ENCODE measurements at regions not wholly inside any gene's neighbourhood (a gene's known extent, or its start where the extent isn't known, plus 50 kb on each side); places are given as distances from the start of the nearest gene placed in this dataset.

DNA sequence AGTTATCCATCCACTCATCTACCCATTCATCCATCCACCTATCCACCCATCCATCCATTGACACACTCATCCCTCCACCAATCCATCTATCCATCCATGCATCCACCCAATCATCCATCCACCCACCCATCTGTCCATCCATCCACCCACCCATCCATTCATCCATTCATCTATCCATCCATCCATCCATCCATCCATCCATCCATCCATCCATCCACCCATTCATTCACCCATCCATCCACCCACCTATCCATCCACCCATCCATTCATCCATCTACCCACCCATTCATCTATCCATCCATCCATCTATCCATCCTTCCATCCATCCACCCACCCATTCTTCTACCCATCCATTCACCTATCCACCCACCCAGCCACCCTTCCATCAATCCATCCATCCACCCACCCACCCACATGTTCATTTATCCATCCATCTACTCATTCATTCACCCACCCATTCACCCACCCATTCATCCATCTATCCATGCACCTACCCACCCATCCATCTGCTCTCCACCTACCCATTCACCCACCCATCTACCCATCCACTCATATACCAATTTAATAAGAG is 193.8 kb upstream of the ARID2 start:
- H3K4me1 ChIP-seq (ENCODE audit: control insufficient read depth, insufficient read depth, low read length) = no peaks in the 10 kb centered on the region; the same call in 1 of the 2 replicates
- no peaks in the 10 kb centered on the region for H3K9me3 ChIP-seq (ENCODE audit: control insufficient read depth, insufficient read depth, low read depth, low read length)
- H3K36me3 ChIP-seq (ENCODE audit: control insufficient read depth in 2 of 2, insufficient read depth in 1 of 2, low read length in 2 of 2) = no peaks in the 10 kb centered on the region
- H3K27ac ChIP-seq (ENCODE audit: extremely low read depth, low read depth, low read length) = no peak overlapping the region
- no peak overlapping the region for H3K4me3 ChIP-seq (ENCODE audit: low read depth, low read length)
- POLR2A ChIA-PET = no interaction called here
- CTCF ChIA-PET = interaction anchor here (0.6 to 0.7 kb wide), 2 partner anchors 8 to 54 kb away, joined by 3 read pairs; no protein-coding TSS in a partner anchor
- TF ChIP-seq ZNF521 (tag by site-specific recombination; IDR thresholded peaks at IDR 0.05) = no peak
- TF ChIP-seq, protein P1, sequence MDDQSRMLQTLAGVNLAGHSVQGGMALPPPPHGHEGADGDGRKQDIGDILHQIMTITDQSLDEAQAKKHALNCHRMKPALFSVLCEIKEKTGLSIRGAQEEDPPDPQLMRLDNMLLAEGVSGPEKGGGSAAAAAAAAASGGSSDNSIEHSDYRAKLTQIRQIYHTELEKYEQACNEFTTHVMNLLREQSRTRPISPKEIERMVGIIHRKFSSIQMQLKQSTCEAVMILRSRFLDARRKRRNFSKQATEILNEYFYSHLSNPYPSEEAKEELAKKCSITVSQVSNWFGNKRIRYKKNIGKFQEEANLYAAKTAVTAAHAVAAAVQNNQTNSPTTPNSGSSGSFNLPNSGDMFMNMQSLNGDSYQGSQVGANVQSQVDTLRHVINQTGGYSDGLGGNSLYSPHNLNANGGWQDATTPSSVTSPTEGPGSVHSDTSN (CRISPR knock-in tag; IDR thresholded peaks at IDR 0.05) = no peak
- TF ChIP-seq YY1 (tag by site-specific recombination; IDR thresholded peaks at IDR 0.05) = no peak
- TF ChIP-seq, protein P2, sequence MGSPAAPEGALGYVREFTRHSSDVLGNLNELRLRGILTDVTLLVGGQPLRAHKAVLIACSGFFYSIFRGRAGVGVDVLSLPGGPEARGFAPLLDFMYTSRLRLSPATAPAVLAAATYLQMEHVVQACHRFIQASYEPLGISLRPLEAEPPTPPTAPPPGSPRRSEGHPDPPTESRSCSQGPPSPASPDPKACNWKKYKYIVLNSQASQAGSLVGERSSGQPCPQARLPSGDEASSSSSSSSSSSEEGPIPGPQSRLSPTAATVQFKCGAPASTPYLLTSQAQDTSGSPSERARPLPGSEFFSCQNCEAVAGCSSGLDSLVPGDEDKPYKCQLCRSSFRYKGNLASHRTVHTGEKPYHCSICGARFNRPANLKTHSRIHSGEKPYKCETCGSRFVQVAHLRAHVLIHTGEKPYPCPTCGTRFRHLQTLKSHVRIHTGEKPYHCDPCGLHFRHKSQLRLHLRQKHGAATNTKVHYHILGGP (tag by site-specific recombination; IDR thresholded peaks at IDR 0.05) = peak; percentile 21; the same call in 1 of the 2 replicates
- TF ChIP-seq, protein P3, sequence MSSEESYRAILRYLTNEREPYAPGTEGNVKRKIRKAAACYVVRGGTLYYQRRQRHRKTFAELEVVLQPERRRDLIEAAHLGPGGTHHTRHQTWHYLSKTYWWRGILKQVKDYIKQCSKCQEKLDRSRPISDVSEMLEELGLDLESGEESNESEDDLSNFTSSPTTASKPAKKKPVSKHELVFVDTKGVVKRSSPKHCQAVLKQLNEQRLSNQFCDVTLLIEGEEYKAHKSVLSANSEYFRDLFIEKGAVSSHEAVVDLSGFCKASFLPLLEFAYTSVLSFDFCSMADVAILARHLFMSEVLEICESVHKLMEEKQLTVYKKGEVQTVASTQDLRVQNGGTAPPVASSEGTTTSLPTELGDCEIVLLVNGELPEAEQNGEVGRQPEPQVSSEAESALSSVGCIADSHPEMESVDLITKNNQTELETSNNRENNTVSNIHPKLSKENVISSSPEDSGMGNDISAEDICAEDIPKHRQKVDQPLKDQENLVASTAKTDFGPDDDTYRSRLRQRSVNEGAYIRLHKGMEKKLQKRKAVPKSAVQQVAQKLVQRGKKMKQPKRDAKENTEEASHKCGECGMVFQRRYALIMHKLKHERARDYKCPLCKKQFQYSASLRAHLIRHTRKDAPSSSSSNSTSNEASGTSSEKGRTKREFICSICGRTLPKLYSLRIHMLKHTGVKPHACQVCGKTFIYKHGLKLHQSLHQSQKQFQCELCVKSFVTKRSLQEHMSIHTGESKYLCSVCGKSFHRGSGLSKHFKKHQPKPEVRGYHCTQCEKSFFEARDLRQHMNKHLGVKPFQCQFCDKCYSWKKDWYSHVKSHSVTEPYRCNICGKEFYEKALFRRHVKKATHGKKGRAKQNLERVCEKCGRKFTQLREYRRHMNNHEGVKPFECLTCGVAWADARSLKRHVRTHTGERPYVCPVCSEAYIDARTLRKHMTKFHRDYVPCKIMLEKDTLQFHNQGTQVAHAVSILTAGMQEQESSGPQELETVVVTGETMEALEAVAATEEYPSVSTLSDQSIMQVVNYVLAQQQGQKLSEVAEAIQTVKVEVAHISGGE (tag by site-specific recombination; conservative IDR thresholded peaks at IDR 0.05; ENCODE audit: low read depth) = no peak
- TF ChIP-seq MEIS1 (CRISPR knock-in tag; IDR thresholded peaks at IDR 0.05; ENCODE audit: borderline replicate concordance) = no peak
- no peak for TF ChIP-seq WT1 (tag by site-specific recombination; IDR thresholded peaks at IDR 0.05)
- no peak for TF ChIP-seq ZBTB7A (tag by site-specific recombination; IDR thresholded peaks at IDR 0.05; ENCODE audit: low read depth)
- no peak for TF ChIP-seq ZNF169 (tag by site-specific recombination; IDR thresholded peaks at IDR 0.05)
- TF ChIP-seq ZNF341 (tag by site-specific recombination; IDR thresholded peaks at IDR 0.05; ENCODE audit: low read depth) = no peak
- TF ChIP-seq ZNF366 (tag by site-specific recombination; conservative IDR thresholded peaks at IDR 0.05) = peak; percentile 96
- TF ChIP-seq GLIS2 (tag by site-specific recombination; IDR thresholded peaks at IDR 0.05) = no peak
- TF ChIP-seq, protein P4, sequence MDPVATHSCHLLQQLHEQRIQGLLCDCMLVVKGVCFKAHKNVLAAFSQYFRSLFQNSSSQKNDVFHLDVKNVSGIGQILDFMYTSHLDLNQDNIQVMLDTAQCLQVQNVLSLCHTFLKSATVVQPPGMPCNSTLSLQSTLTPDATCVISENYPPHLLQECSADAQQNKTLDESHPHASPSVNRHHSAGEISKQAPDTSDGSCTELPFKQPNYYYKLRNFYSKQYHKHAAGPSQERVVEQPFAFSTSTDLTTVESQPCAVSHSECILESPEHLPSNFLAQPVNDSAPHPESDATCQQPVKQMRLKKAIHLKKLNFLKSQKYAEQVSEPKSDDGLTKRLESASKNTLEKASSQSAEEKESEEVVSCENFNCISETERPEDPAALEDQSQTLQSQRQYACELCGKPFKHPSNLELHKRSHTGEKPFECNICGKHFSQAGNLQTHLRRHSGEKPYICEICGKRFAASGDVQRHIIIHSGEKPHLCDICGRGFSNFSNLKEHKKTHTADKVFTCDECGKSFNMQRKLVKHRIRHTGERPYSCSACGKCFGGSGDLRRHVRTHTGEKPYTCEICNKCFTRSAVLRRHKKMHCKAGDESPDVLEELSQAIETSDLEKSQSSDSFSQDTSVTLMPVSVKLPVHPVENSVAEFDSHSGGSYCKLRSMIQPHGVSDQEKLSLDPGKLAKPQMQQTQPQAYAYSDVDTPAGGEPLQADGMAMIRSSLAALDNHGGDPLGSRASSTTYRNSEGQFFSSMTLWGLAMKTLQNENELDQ (tag by site-specific recombination; IDR thresholded peaks at IDR 0.05; ENCODE audit: low read depth) = no peak
- TF ChIP-seq ZNF157 (tag by site-specific recombination; IDR thresholded peaks at IDR 0.05) = no peak
- no peak for TF ChIP-seq ZNF626 (tag by site-specific recombination; IDR thresholded peaks at IDR 0.05)
- TF ChIP-seq, protein P5, sequence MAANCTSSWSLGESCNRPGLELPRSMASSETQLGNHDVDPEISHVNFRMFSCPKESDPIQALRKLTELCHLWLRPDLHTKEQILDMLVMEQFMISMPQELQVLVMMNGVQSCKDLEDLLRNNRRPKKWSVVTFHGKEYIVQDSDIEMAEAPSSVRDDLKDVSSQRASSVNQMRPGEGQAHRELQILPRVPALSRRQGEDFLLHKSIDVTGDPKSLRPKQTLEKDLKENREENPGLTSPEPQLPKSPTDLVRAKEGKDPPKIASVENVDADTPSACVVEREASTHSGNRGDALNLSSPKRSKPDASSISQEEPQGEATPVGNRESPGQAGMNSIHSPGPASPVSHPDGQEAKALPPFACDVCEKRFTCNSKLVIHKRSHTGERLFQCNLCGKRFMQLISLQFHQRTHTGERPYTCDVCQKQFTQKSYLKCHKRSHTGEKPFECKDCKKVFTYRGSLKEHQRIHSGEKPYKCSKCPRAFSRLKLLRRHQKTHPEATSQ (tag by site-specific recombination; IDR thresholded peaks at IDR 0.05) = no peak
- no peak for TF ChIP-seq ZNF239 (tag by site-specific recombination; IDR thresholded peaks at IDR 0.05)
- TF ChIP-seq ZBTB48 (tag by site-specific recombination; IDR thresholded peaks at IDR 0.05) = no peak
- TF ChIP-seq, protein P6, sequence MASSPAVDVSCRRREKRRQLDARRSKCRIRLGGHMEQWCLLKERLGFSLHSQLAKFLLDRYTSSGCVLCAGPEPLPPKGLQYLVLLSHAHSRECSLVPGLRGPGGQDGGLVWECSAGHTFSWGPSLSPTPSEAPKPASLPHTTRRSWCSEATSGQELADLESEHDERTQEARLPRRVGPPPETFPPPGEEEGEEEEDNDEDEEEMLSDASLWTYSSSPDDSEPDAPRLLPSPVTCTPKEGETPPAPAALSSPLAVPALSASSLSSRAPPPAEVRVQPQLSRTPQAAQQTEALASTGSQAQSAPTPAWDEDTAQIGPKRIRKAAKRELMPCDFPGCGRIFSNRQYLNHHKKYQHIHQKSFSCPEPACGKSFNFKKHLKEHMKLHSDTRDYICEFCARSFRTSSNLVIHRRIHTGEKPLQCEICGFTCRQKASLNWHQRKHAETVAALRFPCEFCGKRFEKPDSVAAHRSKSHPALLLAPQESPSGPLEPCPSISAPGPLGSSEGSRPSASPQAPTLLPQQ (tag by site-specific recombination; IDR thresholded peaks at IDR 0.05) = no peak
- peak; percentile 98 for TF ChIP-seq EGR2 (tag by site-specific recombination; IDR thresholded peaks at IDR 0.05; ENCODE audit: low read depth)
- no peak for TF ChIP-seq ZNF677 (tag by site-specific recombination; IDR thresholded peaks at IDR 0.05)
- TF ChIP-seq, protein P7, sequence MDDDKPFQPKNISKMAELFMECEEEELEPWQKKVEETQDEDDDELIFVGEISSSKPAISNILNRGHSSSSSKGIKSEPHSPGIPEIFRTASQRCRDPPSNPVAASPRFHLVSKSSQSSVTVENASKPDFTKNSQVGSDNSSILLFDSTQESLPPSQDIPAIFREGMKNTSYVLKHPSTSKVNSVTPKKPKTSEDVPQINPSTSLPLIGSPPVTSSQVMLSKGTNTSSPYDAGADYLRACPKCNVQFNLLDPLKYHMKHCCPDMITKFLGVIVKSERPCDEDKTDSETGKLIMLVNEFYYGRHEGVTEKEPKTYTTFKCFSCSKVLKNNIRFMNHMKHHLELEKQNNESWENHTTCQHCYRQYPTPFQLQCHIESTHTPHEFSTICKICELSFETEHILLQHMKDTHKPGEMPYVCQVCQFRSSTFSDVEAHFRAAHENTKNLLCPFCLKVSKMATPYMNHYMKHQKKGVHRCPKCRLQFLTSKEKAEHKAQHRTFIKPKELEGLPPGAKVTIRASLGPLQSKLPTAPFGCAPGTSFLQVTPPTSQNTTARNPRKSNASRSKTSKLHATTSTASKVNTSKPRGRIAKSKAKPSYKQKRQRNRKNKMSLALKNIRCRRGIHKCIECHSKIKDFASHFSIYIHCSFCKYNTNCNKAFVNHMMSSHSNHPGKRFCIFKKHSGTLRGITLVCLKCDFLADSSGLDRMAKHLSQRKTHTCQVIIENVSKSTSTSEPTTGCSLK (tag by site-specific recombination; IDR thresholded peaks at IDR 0.05) = no peak

All from HEK293 (cell line).